ENCODE measurements at regions not wholly inside any gene's neighbourhood (a gene's known extent, or its start where the extent isn't known, plus 50 kb on each side); places are given as distances from the start of the nearest gene placed in this dataset.

GRCh38 chr20:9981829-9982228 is 53.0 kb upstream of the ANKEF1 start:
- Histone ChIP-seq H3K27ac (no peak overlapping the region), H3K27me3 (no peaks in the 10 kb centered on the region), H3K4me3 (no peak overlapping the region), H3K36me3 (no peaks in the 10 kb centered on the region), H3K9me3 (no peaks in the 10 kb centered on the region), H3K4me1 (peaks cover 4% of the 10 kb centered on the region)
- no peak for DNase-seq (ENCODE audit: low spot score in 2 of 2)
- no peak for TF ChIP-seq POLR2AphosphoS5 (IDR thresholded peaks at IDR 0.05)
- no peak for TF ChIP-seq POLR2A (IDR thresholded peaks at IDR 0.05)
- no peak for TF ChIP-seq EP300 (IDR thresholded peaks at IDR 0.05)
- no peak for TF ChIP-seq CTCF (IDR thresholded peaks at IDR 0.05)
- WGBS: 31% methylated on average over 2 of the region's 2 CpGs

- Histone ChIP-seq H3K36me3 (no peaks in the 10 kb centered on the region), H3K4me1 (peaks cover 4% of the 10 kb centered on the region), H3K9me3 (no peaks in the 10 kb centered on the region), H3K27me3 (no peaks in the 10 kb centered on the region), H3K27ac (no peak overlapping the region), H3K4me3 (no peak overlapping the region)
- TF ChIP-seq CTCF (IDR thresholded peaks at IDR 0.05): peak; percentile 37 to 46
- TF ChIP-seq EP300 (IDR thresholded peaks at IDR 0.05): no peak
- TF ChIP-seq POLR2AphosphoS5 (IDR thresholded peaks at IDR 0.05): no peak
- DNase-seq (ENCODE audit: low spot score in 2 of 2): no peak
- 25% methylated on average over 6 of the region's 6 CpGs for WGBS
Observed at GRCh38 chr20:9978397-9979004, 56.3 kb upstream of the ANKEF1 start.

- no peaks in the 10 kb centered on the region for H3K36me3 ChIP-seq
- TF ChIP-seq POLR2A (IDR thresholded peaks at IDR 0.05) (no peak), POLR2AphosphoS5 (IDR thresholded peaks at IDR 0.05) (no peak), CTCF (IDR thresholded peaks at IDR 0.05) (no peak), EP300 (IDR thresholded peaks at IDR 0.05) (no peak)
- WGBS: 43% methylated on average over 1 of the region's 1 CpG
Observed at GRCh38 chr20:9977629-9978028, 57.2 kb upstream of the ANKEF1 start.

GRCh38 chr20:9974324-9974723 is 60.5 kb upstream of the ANKEF1 start:
- Histone ChIP-seq H3K4me1 (no peaks in the 10 kb centered on the region), H3K27ac (no peak overlapping the region), H3K9me3 (no peaks in the 10 kb centered on the region), H3K27me3 (no peaks in the 10 kb centered on the region), H3K36me3 (no peaks in the 10 kb centered on the region), H3K4me3 (no peak overlapping the region)
- TF ChIP-seq POLR2A (IDR thresholded peaks at IDR 0.05) (no peak), POLR2AphosphoS5 (IDR thresholded peaks at IDR 0.05) (no peak), EP300 (IDR thresholded peaks at IDR 0.05) (no peak), CTCF (IDR thresholded peaks at IDR 0.05) (no peak)
- WGBS: 69% methylated on average over 2 of the region's 2 CpGs
- no peak for DNase-seq (ENCODE audit: low spot score in 2 of 2)

More at GRCh38 chr20:9977629-9978028, 57.2 kb upstream of the ANKEF1 start:
- Histone ChIP-seq H3K4me3 (no peak overlapping the region), H3K4me1 (no peaks in the 10 kb centered on the region), H3K27ac (no peak overlapping the region), H3K27me3 (no peaks in the 10 kb centered on the region), H3K9me3 (no peaks in the 10 kb centered on the region)
- no peak for DNase-seq (ENCODE audit: low spot score in 2 of 2)

- no peak for DNase-seq (ENCODE audit: low spot score in 2 of 2)
- TF ChIP-seq CTCF (IDR thresholded peaks at IDR 0.05) (no peak), POLR2AphosphoS5 (IDR thresholded peaks at IDR 0.05) (no peak), EP300 (IDR thresholded peaks at IDR 0.05) (no peak), POLR2A (IDR thresholded peaks at IDR 0.05) (no peak)
- Histone ChIP-seq H3K36me3 (no peaks in the 10 kb centered on the region), H3K4me3 (no peak overlapping the region), H3K9me3 (no peaks in the 10 kb centered on the region), H3K27ac (no peak overlapping the region), H3K4me1 (no peaks in the 10 kb centered on the region), H3K27me3 (peaks cover 3% of the 10 kb centered on the region)
- WGBS: 41% methylated on average over 1 of the region's 1 CpG
Observed at GRCh38 chr20:9971746-9972145, 63.0 kb upstream of the ANKEF1 start.
